ENCODE measurements at regions not wholly inside any gene's neighbourhood (a gene's known extent, or its start where the extent isn't known, plus 50 kb on each side); places are given as distances from the start of the nearest gene placed in this dataset.

DNA sequence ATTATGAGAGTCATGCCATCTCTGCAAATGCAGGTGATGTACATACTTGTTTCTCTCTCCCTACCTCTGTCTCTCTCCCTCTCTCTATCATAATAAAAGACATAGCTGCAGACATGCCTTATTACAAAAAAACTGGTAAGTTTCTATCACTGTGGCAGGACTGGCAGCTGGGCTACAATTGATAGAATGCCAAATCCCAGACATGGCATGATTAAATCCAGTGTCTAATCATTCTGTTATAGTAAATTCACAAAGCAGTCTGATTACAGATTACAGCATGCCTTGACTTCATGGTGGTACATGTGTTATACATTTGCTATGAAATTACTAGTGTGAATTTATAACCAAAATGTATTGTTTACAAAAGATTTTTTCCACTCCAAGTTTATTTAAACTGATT, 854.7 kb downstream of the TMTC2 start:
- ChIA-PET CTCF (ENCODE audit: partially characterized antibody) (no interaction called here), POLR2A (ENCODE audit: partially characterized antibody) (no interaction called here)
- Histone ChIP-seq H3K56ac (replicated peaks; ENCODE audit: insufficient read length, low read depth, low read length) (no peak overlapping the region), H2AK5ac (ENCODE audit: low read depth, low read length) (no peak overlapping the region), H3K4ac (replicated peaks; ENCODE audit: insufficient read length, low read depth, low read length) (no peak overlapping the region), H2AFZ (ENCODE audit: low read length) (no peak overlapping the region), H4K8ac (ENCODE audit: extremely low read depth, insufficient read depth, low read length) (no peak overlapping the region), H4K91ac (replicated peaks; ENCODE audit: insufficient read length, low read length) (no peak overlapping the region), H3K79me1 (ENCODE audit: low read depth, low read length) (no peaks in the 10 kb centered on the region), H3K23me2 (ENCODE audit: low read depth, low read length) (no peaks in the 10 kb centered on the region), H4K5ac (ENCODE audit: insufficient read length, low read depth, low read length) (no peak overlapping the region), H2BK5ac (ENCODE audit: low read depth, low read length) (no peak overlapping the region), H2BK12ac (ENCODE audit: low read depth, low read length) (no peak overlapping the region), H3K18ac (ENCODE audit: extremely low read depth, low read length) (no peak overlapping the region), H3K4me2 (ENCODE audit: insufficient read depth in 1 of 2, low read depth in 2 of 2, low read length in 2 of 2) (no peak overlapping the region), H3K9ac (replicated peaks in 1 of 4; ENCODE audit: extremely low read depth in 1 of 4, low read depth in 3 of 4, low read length in 3 of 4) (no peak overlapping the region), H3K27ac (ENCODE audit: low read depth, low read length) (no peak overlapping the region), H2BK120ac (replicated peaks; ENCODE audit: low read depth, low read length) (no peak overlapping the region), H2BK20ac (ENCODE audit: low read length) (no peak overlapping the region), H3K79me2 (ENCODE audit: control insufficient read depth in 1 of 2, insufficient read depth in 2 of 2, low read length in 2 of 2) (no peaks in the 10 kb centered on the region), H3K9me3 (ENCODE audit: insufficient read depth in 2 of 2, low read depth in 1 of 2, low read length in 1 of 2) (no peaks in the 10 kb centered on the region), H2BK15ac (ENCODE audit: low read length) (no peak overlapping the region), H3K4me1 (replicated peaks in 1 of 4; ENCODE audit: control insufficient read depth in 3 of 4, insufficient read depth in 4 of 4, low read length in 3 of 4) (no peaks in the 10 kb centered on the region), H3K23ac (ENCODE audit: insufficient read length) (no peak overlapping the region), H3K27me3 (replicated peaks in 1 of 4; ENCODE audit: control insufficient read depth in 3 of 4, extremely low read depth in 1 of 4, insufficient read depth in 3 of 4, low read length in 3 of 4) (no peaks in the 10 kb centered on the region), H3K4me3 (ENCODE audit: extremely low read depth in 1 of 4, insufficient read depth in 2 of 4, low read depth in 3 of 4, low read length in 4 of 4) (no peak overlapping the region), H3K36me3 (ENCODE audit: control insufficient read depth in 2 of 4, insufficient read depth in 4 of 4, low read length in 3 of 4) (no peaks in the 10 kb centered on the region), H4K20me1 (replicated peaks in 1 of 2; ENCODE audit: control insufficient read depth in 1 of 2, insufficient read depth in 2 of 2, low read length in 2 of 2) (no peaks in the 10 kb centered on the region), H3K14ac (ENCODE audit: insufficient read length) (no peak overlapping the region)
- DNase-seq (ENCODE audit: low read depth in 1 of 2, low spot score in 2 of 2) (no peak), FAIRE-seq (no peak)
- TF ChIP-seq SUZ12 (IDR thresholded peaks at IDR 0.05; ENCODE audit: low read length) (no peak), SP2 (IDR thresholded peaks at IDR 0.05; ENCODE audit: low read length) (no peak), TCF12 (IDR thresholded peaks at IDR 0.05; ENCODE audit: low read depth, low read length) (no peak), CHD2 (IDR thresholded peaks at IDR 0.05; ENCODE audit: low read length) (no peak), RNF2 (IDR thresholded peaks at IDR 0.05; ENCODE audit: borderline replicate concordance, low read depth, low read length, missing control alignments, poor library complexity, severe bottlenecking) (no peak), JUN (IDR thresholded peaks at IDR 0.05; ENCODE audit: low read depth, low read length) (no peak), CBX5 (IDR thresholded peaks at IDR 0.05; ENCODE audit: low read depth, low read length) (no peak), EZH2 (IDR thresholded peaks at IDR 0.05; ENCODE audit: low read depth, low read length, severe bottlenecking) (no peak), GABPA (IDR thresholded peaks at IDR 0.05; ENCODE audit: borderline replicate concordance, insufficient read depth, low read length) (no peak), HDAC6 (IDR thresholded peaks at IDR 0.05; ENCODE audit: low read depth, low read length) (no peak)
- TF ChIP-seq, protein P1, sequence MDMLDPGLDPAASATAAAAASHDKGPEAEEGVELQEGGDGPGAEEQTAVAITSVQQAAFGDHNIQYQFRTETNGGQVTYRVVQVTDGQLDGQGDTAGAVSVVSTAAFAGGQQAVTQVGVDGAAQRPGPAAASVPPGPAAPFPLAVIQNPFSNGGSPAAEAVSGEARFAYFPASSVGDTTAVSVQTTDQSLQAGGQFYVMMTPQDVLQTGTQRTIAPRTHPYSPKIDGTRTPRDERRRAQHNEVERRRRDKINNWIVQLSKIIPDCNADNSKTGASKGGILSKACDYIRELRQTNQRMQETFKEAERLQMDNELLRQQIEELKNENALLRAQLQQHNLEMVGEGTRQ (IDR thresholded peaks at IDR 0.05; ENCODE audit: low read length): no peak

Data from H1 (cell line).